ENCODE measurements at regions not wholly inside any gene's neighbourhood (a gene's known extent, or its start where the extent isn't known, plus 50 kb on each side); places are given as distances from the start of the nearest gene placed in this dataset.

DNA sequence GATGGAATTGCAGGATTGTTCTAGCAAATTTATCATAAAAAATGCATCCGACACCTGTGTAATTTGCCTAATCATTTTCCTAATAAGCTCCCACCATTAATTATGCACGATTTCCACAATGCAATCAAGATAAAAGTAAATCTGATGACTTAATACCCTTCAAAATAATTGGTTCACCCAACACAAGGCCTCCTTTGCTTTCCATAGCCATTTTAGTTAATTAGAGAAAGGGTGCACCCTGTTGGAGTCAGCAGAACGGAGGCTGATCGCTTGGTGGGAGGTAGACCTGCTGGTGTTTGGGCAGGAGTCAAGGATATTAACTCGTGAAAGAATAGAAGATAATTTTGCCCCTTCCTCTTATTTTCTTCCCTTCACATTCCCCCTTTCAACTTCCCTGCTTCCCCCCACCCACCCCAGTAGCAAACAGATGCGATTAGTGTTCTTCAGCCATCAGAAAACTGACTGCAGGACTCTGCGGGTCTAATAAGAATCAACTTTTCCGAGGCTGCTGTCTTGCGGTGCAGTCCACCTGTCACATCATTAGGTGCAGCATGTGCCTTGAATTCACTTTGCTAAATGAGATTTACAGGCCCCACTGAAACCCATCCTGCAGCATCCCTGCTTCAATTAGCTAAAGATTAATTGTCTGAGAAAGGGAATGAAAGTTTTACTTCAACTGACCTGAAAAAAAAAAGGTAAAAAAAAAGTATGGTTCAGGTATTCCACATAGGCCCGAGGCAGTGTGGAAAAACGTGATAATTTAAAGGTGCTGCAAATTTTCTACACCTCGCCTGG lies 553.7 kb upstream of the LMO3 start:
- H3K4me3 ChIP-seq (ENCODE audit: low read depth, low read length) = no peak overlapping the region
- TF ChIP-seq, protein P1, sequence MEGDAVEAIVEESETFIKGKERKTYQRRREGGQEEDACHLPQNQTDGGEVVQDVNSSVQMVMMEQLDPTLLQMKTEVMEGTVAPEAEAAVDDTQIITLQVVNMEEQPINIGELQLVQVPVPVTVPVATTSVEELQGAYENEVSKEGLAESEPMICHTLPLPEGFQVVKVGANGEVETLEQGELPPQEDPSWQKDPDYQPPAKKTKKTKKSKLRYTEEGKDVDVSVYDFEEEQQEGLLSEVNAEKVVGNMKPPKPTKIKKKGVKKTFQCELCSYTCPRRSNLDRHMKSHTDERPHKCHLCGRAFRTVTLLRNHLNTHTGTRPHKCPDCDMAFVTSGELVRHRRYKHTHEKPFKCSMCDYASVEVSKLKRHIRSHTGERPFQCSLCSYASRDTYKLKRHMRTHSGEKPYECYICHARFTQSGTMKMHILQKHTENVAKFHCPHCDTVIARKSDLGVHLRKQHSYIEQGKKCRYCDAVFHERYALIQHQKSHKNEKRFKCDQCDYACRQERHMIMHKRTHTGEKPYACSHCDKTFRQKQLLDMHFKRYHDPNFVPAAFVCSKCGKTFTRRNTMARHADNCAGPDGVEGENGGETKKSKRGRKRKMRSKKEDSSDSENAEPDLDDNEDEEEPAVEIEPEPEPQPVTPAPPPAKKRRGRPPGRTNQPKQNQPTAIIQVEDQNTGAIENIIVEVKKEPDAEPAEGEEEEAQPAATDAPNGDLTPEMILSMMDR (IDR thresholded peaks at IDR 0.05; ENCODE audit: low read depth, low read length) = no peak

- H3K4me3 ChIP-seq (ENCODE audit: low read depth, low read length) = no peak overlapping the region
- TF ChIP-seq, protein P1 (IDR thresholded peaks at IDR 0.05; ENCODE audit: low read depth, low read length) = no peak
Measured at GRCh38 chr12:17158201-17158600, 552.2 kb upstream of the LMO3 start.

DNA sequence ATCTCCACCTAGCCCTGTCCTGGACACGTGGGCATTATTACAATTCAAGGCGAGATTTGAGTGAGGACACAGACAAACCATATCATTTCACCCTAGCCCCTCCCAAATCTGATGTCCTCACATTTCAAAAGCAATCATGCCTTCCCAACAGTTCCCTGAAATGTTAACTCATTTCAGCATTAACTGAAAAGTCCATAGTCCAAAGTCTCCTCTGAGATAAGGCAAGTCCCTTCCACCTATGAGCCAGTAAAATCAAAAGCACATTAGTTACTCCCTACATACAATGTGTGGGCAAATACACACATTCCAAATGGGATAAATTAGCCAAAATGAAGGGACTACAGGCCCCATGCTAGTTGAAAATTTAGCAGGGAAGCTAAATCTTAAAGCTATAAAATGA lies 546.0 kb upstream of the LMO3 start:
- no peak overlapping the region for H3K4me3 ChIP-seq (ENCODE audit: low read depth, low read length)
- TF ChIP-seq, protein P1 (IDR thresholded peaks at IDR 0.05; ENCODE audit: low read depth, low read length) = no peak

- TF ChIP-seq, protein P1 (IDR thresholded peaks at IDR 0.05; ENCODE audit: low read depth, low read length) = no peak
- no peak overlapping the region for H3K4me3 ChIP-seq (ENCODE audit: low read depth, low read length)
Measured at GRCh38 chr12:17148706-17149105, 542.7 kb upstream of the LMO3 start.

DNA sequence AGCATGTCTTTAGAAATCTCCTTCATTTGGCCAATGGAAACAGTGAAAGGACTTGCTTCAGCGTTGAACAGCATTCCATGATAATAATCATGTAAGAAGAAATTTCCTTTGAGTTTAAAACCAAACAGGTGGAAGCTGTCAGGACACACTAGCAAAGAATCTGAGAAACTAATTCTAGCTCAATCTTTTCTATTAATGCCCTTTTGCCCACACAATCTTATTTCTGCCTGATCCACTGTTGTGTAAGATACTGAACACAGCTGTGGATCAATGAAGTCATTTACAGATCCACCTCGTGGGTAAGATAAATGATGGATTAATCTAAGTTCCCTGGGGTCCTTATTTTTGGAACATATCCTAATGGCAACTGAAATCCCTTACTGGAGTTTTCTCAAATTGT lies 536.9 kb upstream of the LMO3 start:
- no peak overlapping the region for H3K4me3 ChIP-seq (ENCODE audit: low read depth, low read length)
- TF ChIP-seq, protein P1 (IDR thresholded peaks at IDR 0.05; ENCODE audit: low read depth, low read length) = no peak

GRCh38 chr12:17139931-17140330 lies 534.0 kb upstream of the LMO3 start:
- no peak overlapping the region for H3K4me3 ChIP-seq (ENCODE audit: low read depth, low read length)
- TF ChIP-seq, protein P1 (IDR thresholded peaks at IDR 0.05; ENCODE audit: low read depth, low read length) = no peak

- TF ChIP-seq, protein P1 (IDR thresholded peaks at IDR 0.05; ENCODE audit: low read depth, low read length) = no peak
- H3K4me3 ChIP-seq (ENCODE audit: low read depth, low read length) = no peak overlapping the region
Measured at GRCh38 chr12:17137396-17137795, 531.4 kb upstream of the LMO3 start.

Measured in WI38 (cell line).